ENCODE measurements at regions not wholly inside any gene's neighbourhood (a gene's known extent, or its start where the extent isn't known, plus 50 kb on each side); places are given as distances from the start of the nearest gene placed in this dataset.

- H3K27ac ChIP-seq (ENCODE audit: insufficient read depth, low read depth, low read length), result peak overlapping the region; percentile 71
- POLR2A ChIA-PET, result no interaction called here
Observed at GRCh38 chr13:34025746-34026145, 207.8 kb downstream of the RFC3 start.

DNA sequence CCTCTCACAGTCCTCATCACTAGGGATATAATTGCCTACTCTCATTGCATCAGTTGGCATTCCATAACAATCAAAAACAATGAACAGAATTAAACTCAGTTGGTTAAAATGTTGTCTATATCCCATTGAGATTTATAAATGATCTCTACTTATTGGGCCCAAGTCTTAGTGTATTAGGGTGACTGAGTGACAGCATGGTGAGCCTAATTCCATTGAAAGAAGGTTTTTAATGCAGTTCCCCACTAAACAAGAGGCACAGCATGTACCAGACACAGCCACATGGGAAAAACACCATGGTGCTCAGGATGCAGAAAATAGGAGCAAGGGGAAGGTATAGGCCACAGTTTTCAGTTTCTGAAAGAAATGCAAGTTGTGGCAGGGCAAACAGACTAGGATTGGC, 208.4 kb downstream of the RFC3 start:
- Histone ChIP-seq H3K27me3 (ENCODE audit: control insufficient read depth in 2 of 2, insufficient read depth in 2 of 2, low read length in 2 of 2) (no peaks in the 10 kb centered on the region), H3K36me3 (ENCODE audit: control insufficient read depth in 2 of 2, extremely low read depth in 1 of 2, insufficient read depth in 2 of 2, low read length in 2 of 2) (no peaks in the 10 kb centered on the region), H3K9me1 (replicated peaks; ENCODE audit: control insufficient read depth, extremely low read depth, insufficient read depth, low read length) (no peaks in the 10 kb centered on the region), H3K79me2 (ENCODE audit: control insufficient read depth, insufficient read depth, low read length) (no peaks in the 10 kb centered on the region), H3K4me1 (ENCODE audit: control insufficient read depth, extremely low read depth, insufficient read depth, low read length) (peaks cover 13% of the 10 kb centered on the region), H4K20me1 (replicated peaks; ENCODE audit: control insufficient read depth, extremely low read depth, insufficient read depth, low read length) (no peaks in the 10 kb centered on the region), H2AFZ (ENCODE audit: low read depth, low read length) (no peak overlapping the region), H3K4me3 (replicated peaks in 1 of 3; ENCODE audit: insufficient read depth in 1 of 3, low read depth in 1 of 3, low read length in 3 of 3) (no peak overlapping the region), H3K27ac (ENCODE audit: insufficient read depth, low read depth, low read length) (peak overlapping the region; percentile 71), H3K9ac (replicated peaks; ENCODE audit: extremely low read depth, insufficient read depth, low read length) (no peak overlapping the region), H3K4me2 (ENCODE audit: insufficient read depth, low read length) (peak overlapping the region; percentile 64), H3K9me3 (replicated peaks; ENCODE audit: control insufficient read depth, insufficient read depth, low read length) (peaks cover 4% of the 10 kb centered on the region)
- BruUV-seq (replicated peaks), result no TSS peak
- FAIRE-seq (no peak), DNase-seq (ENCODE audit: low read depth, low spot score) (no peak)
- CTCF ChIA-PET, result no interaction called here
- POLR2A ChIA-PET, result no interaction called here
- dilution Hi-C loops (cut with MboI; ENCODE audit: extremely low pct_ligation_motif_present, low sequenced_read_pairs) (no loop called here), intact Hi-C loops (cut with micrococcal nuclease) (loop anchor here (1.0 to 5.0 kb wide), 4 partner anchors 38 to 148 kb away; no protein-coding TSS in a partner anchor)
- TF ChIP-seq MAX (IDR thresholded peaks at IDR 0.05; ENCODE audit: insufficient read depth, insufficient read length) (no peak), GATA2 (IDR thresholded peaks at IDR 0.05; ENCODE audit: insufficient read depth, insufficient read length, low read depth, low read length) (no peak)

More at GRCh38 chr13:34025746-34026145, 207.8 kb downstream of the RFC3 start:
- Histone ChIP-seq H3K27me3 (ENCODE audit: control insufficient read depth in 2 of 2, insufficient read depth in 2 of 2, low read length in 2 of 2) (no peaks in the 10 kb centered on the region), H3K4me2 (ENCODE audit: insufficient read depth, low read length) (peak overlapping the region; percentile 64), H3K4me3 (replicated peaks in 1 of 3; ENCODE audit: insufficient read depth in 1 of 3, low read depth in 1 of 3, low read length in 3 of 3) (no peak overlapping the region), H3K4me1 (ENCODE audit: control insufficient read depth, extremely low read depth, insufficient read depth, low read length) (peaks cover 13% of the 10 kb centered on the region), H4K20me1 (replicated peaks; ENCODE audit: control insufficient read depth, extremely low read depth, insufficient read depth, low read length) (no peaks in the 10 kb centered on the region), H3K9me3 (replicated peaks; ENCODE audit: control insufficient read depth, insufficient read depth, low read length) (peaks cover 4% of the 10 kb centered on the region), H2AFZ (ENCODE audit: low read depth, low read length) (no peak overlapping the region), H3K36me3 (ENCODE audit: control insufficient read depth in 2 of 2, extremely low read depth in 1 of 2, insufficient read depth in 2 of 2, low read length in 2 of 2) (no peaks in the 10 kb centered on the region), H3K9ac (replicated peaks; ENCODE audit: extremely low read depth, insufficient read depth, low read length) (no peak overlapping the region), H3K79me2 (ENCODE audit: control insufficient read depth, insufficient read depth, low read length) (no peaks in the 10 kb centered on the region), H3K9me1 (replicated peaks; ENCODE audit: control insufficient read depth, extremely low read depth, insufficient read depth, low read length) (no peaks in the 10 kb centered on the region)
- TF ChIP-seq JUN (IDR thresholded peaks at IDR 0.05; ENCODE audit: borderline replicate concordance, insufficient read depth, insufficient read length, low read depth) (peak; percentile 54), FOS (IDR thresholded peaks at IDR 0.05; ENCODE audit: borderline replicate concordance, insufficient read depth, low read length) (peak; percentile 76), POLR2AphosphoS5 (IDR thresholded peaks at IDR 0.05; ENCODE audit: insufficient read depth, low read depth, low read length) (peak; percentile 44), GATA2 (IDR thresholded peaks at IDR 0.05; ENCODE audit: insufficient read depth, insufficient read length, low read depth, low read length) (peak; percentile 91), EZH2 (IDR thresholded peaks at IDR 0.05; ENCODE audit: borderline replicate concordance, low read depth, low read length, severe bottlenecking) (no peak), MYC (IDR thresholded peaks at IDR 0.05; ENCODE audit: low read depth, low read length) (no peak)
- FAIRE-seq (peak; percentile 92), DNase-seq (ENCODE audit: low read depth, low spot score) (peak; percentile 57)
- BruUV-seq (replicated peaks), result no TSS peak
- CTCF ChIA-PET, result no interaction called here
- dilution Hi-C loops (cut with MboI; ENCODE audit: extremely low pct_ligation_motif_present, low sequenced_read_pairs) (no loop called here), intact Hi-C loops (cut with micrococcal nuclease) (loop anchor here (1.0 to 5.0 kb wide), 5 partner anchors 19 to 147 kb away; no protein-coding TSS in a partner anchor)
